Ureter (tissue), 1 donor: ENCODE measurements at regions not wholly inside any gene's neighbourhood (a gene's known extent, or its start where the extent isn't known, plus 50 kb on each side); places are given as distances from the start of the nearest gene placed in this dataset.
"Not testable (repeated sequence)": the region's sequence is repeated elsewhere in the genome, so short reads cannot be mapped to it uniquely, and the experiment has no call there.

Source experiments
- DNase-seq: peaks from one replicate; pipeline ENCODE4 v3.0.0-alpha.2; 2020; ENCODE audit warnings: low spot score
- donor health status: DM: yes; HTN: yes; CAD: no.

- DNase-seq = not testable (repeated sequence)
Measured at GRCh38 chr15:83335542-83335941, 51.1 kb upstream of the BNC1 start.

GRCh38 chr15:83339396-83339795 is 54.9 kb upstream of the BNC1 start:
- DNase-seq = no peak

DNA sequence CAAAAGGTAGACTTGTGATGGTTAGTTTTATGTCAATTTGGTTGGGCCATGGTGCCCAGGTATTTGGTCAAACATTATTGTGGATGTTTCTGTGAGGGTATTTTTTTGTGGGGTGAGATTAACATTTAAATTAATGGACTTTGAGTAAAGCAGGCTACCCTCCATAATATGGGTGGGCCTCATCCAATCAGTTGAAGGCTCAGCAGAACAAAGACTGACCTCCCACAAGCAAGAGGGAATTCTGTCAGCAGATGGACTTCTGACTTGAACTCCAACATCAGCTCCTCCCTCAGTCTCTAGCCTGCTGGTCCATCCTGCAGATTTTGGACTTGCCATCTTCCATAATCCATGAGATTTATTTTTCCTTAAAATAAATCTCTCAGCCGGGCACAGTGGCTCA is 55.6 kb upstream of the BNC1 start:
- no peak for DNase-seq

- DNase-seq = no peak
Measured at GRCh38 chr15:83346342-83346741, 61.9 kb upstream of the BNC1 start.

GRCh38 chr15:83352119-83352518 is 67.7 kb upstream of the BNC1 start:
- DNase-seq = no peak

GRCh38 chr15:83356501-83357399 is 72.3 kb upstream of the BNC1 start:
- no peak for DNase-seq

DNA sequence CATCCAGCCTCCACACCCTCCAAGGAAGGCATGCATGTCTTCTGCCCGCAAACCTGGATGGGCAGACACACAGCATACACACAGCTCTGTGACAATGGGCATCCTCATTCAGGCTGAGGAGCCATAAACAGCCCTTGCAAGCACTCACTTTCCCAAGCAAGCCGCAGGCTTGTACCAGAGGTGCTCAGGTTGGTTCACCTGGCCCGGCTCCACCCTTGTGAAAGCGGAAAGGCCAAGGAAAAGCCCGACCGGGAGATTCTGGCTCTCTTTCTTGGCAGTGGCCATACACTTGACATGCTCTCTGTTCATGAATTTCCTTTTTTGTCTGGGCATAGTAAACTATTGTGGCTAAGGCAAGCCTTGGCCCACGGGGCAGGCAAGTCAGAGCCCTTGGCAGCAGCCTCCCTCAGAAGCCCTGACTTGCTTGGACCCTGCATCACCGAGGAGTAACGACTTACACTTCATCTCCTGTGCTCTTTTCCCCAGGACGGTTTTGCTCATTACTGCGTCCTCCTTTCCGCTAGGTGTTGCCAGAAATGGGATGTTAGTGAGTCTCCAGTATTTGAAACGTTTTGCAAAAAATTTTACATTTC is 74.6 kb upstream of the BNC1 start:
- DNase-seq = no peak

DNA sequence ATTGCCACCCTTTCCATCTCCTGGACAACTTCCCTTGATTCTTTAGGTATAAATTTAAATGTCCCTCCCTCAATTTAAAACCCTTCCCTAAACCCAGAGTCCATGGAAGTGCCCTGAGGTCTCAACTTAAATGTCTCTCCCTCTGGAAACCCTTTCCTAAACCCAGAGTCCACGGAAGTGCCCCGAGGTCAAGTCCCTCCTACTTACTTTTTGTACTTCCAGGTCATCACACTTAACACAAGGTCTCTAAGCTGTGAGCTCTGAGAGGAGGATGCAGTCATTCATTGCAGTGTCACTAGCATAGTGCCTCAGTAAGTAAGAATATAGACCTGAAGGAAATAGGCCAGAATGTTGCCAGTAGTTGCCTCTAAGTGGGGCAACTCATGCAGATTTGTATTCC is 78.2 kb upstream of the BNC1 start:
- DNase-seq = no peak

- DNase-seq = no peak
Measured at GRCh38 chr15:83364501-83364900, 80.0 kb upstream of the BNC1 start.

- peak; percentile 49 for DNase-seq
Measured at GRCh38 chr15:83365370-83365938, 81.0 kb upstream of the BNC1 start.

DNA sequence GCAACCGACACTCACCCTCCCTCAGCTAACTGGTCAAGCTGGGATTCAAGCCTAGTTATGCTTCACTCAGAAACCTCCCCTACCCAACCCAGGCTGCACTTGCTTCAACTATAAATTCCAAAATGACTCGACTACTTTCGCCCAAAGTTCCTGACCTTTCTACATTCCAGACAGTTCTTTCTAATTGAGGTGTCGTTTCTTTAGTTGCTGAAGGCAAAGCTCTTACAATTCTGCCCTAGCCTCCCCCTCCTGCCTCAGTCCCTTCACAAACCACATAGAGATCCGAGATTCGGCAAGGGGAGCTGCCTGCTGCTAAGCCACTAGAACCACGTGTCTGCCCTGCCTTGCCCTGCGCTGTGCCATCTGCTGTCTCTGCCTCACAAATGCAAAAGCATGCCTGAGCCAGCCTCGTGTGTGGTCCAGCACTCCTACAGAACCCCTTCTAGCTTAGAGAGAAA is 74.7 kb upstream of the SH3GL3 start:
- DNase-seq = no peak

GRCh38 chr15:83378921-83379578 is 68.1 kb upstream of the SH3GL3 start:
- DNase-seq = peak; percentile 46

- DNase-seq = no peak
Measured at GRCh38 chr15:83379579-83379959, 67.6 kb upstream of the SH3GL3 start.

DNA sequence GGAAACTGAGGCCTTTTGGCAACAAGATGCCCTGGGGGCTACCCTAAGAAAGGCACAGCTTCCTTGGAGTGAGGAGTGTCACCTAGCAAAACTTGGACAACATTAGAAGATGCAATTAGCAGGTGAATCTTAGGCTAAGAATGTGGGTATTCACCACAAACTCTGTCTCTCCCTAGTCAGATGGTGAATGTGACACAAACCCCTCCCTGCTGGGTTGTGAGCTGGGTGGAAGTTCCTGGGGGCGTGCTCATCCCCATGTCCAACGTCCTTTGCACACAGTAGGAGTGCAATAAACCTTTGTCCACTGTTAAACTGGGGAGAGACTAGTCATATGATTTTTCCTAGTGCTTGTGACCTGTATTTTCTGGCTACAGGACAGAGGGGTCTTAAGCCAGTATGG is 67.1 kb upstream of the SH3GL3 start:
- no peak for DNase-seq

GRCh38 chr15:83380682-83381081 is 66.5 kb upstream of the SH3GL3 start:
- DNase-seq = peak; percentile 59

GRCh38 chr15:83383608-83384139 is 63.5 kb upstream of the SH3GL3 start:
- peak; percentile 45 for DNase-seq

DNA sequence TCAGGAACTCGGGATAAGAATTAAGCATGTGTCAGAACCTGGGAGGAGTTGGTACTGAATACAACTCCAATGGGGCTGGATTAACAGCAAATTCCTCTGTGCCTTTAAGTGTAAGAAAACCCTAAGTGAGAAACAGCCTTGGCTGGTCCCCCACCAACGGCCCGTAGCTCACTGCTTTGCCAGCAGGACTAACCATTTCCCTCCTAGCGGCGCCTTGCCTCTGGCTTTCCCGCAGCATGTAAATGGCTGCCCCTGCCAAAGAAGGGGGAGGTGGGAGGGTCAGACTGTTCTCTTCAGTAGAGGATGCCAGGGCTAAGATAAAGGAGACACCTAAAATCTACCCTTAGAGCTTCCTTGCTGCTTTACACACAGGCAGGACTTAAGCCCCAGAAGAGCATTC is 51.0 kb upstream of the SH3GL3 start:
- no peak for DNase-seq
